Uterus (tissue), 3 donors: ENCODE measurements at regions not wholly inside any gene's neighbourhood (a gene's known extent, or its start where the extent isn't known, plus 50 kb on each side); places are given as distances from the start of the nearest gene placed in this dataset.

ENCODE experiments used
- DNase-seq, 2 donors: peaks; one replicate each; pipeline ENCODE4 v3.0.0-alpha.2; 2019 to 2020
- H3K27ac ChIP-seq, 2 donors: fragments of 200-600 bp; sonication (generic); 1 replicate in 1 of 2; 2 replicates in 1 of 2; pipeline ENCODE4 v1.5.1; 2016 to 2018
- H3K27me3 ChIP-seq, 2 donors: fragments of 200-600 bp; sonication (generic); one replicate each; pipeline ENCODE4 v1.5.1; 2018 to 2019; ENCODE audit warnings: control low read depth in 1 of 2
- H3K36me3 ChIP-seq, 2 donors: fragments of 200-600 bp; sonication (generic); one replicate each; pipeline ENCODE4 v1.5.1; 2019; ENCODE audit warnings: control low read depth in 1 of 2
- H3K4me1 ChIP-seq, 2 donors: fragments of 200-600 bp; sonication (generic); one replicate each; pipeline ENCODE4 v1.5.1; 2018 to 2019; ENCODE audit warnings: control low read depth in 1 of 2
- H3K4me3 ChIP-seq, 2 donors: fragments of 200-600 bp; sonication (generic); 1 replicate in 1 of 2; 2 replicates in 1 of 2; pipeline ENCODE4 v1.5.1; 2018 to 2019; ENCODE audit warnings: mild to moderate bottlenecking in 1 of 2
- H3K9me3 ChIP-seq, 2 donors: fragments of 200-600 bp; sonication (generic); one replicate each; pipeline ENCODE4 v1.5.1; 2019; ENCODE audit warnings: control low read depth in 1 of 2
- CTCF ChIP-seq, 4 experiments: fragments of 200-600 bp in 2 of 4; fragments of 450-650 bp in 2 of 4; sonication (generic) in 2 of 4; IDR thresholded peaks; one replicate each; pipeline ENCODE4 v1.5.1; 2016 to 2019; ENCODE audit warnings: antibody characterized with exemption in 4 of 4, mild to moderate bottlenecking in 2 of 4, moderate library complexity in 1 of 4
- POLR2A ChIP-seq, 2 donors: fragments of 450-650 bp; IDR thresholded peaks; one replicate each; pipeline ENCODE4 v1.6.1; 2016; ENCODE audit warnings: antibody characterized with exemption in 2 of 2, mild to moderate bottlenecking in 1 of 2, moderate library complexity in 1 of 2
- intact Hi-C: fragments of 100-400 bp; cut with DNase I; formaldehyde crosslinking; loops from one replicate; pipeline ENCODE4 v1.15.1; 2023; ENCODE audit warnings: low total_unique reads
- donor health status: DM: yes; HTN: yes; CAD: no.

GRCh38 chr2:239760596-239760995, 264.5 kb downstream of the NDUFA10 start:
- H3K27ac ChIP-seq = no peak overlapping the region
- no peaks in the 10 kb centered on the region for H3K36me3 ChIP-seq
- no peak overlapping the region for H3K4me3 ChIP-seq
- H3K4me1 ChIP-seq = no peaks in the 10 kb centered on the region
- DNase-seq = no peak
- intact Hi-C loops = no loop called here
- TF ChIP-seq CTCF (IDR thresholded peaks at IDR 0.05) (no peak), POLR2A (IDR thresholded peaks at IDR 0.05) (no peak)
- no peaks in the 10 kb centered on the region for H3K9me3 ChIP-seq
- no peaks in the 10 kb centered on the region for H3K27me3 ChIP-seq

GRCh38 chr2:239758279-239758877, 266.8 kb downstream of the NDUFA10 start:
- Histone ChIP-seq H3K36me3 (no peaks in the 10 kb centered on the region), H3K27me3 (no peaks in the 10 kb centered on the region), H3K27ac (no peak overlapping the region), H3K4me3 (no peak overlapping the region), H3K9me3 (no peaks in the 10 kb centered on the region), H3K4me1 (no peaks in the 10 kb centered on the region)
- intact Hi-C loops = no loop called here
- no peak for TF ChIP-seq POLR2A (IDR thresholded peaks at IDR 0.05)
- TF ChIP-seq CTCF (IDR thresholded peaks at IDR 0.05) = no peak
- no peak for DNase-seq

GRCh38 chr2:239756790-239757760, 268.1 kb downstream of the NDUFA10 start:
- Histone ChIP-seq H3K4me3 (no peak overlapping the region), H3K27me3 (no peaks in the 10 kb centered on the region), H3K4me1 (peaks cover 0 to 9% of the 10 kb centered on the region in 2 donors), H3K36me3 (no peaks in the 10 kb centered on the region), H3K27ac (no peak overlapping the region), H3K9me3 (no peaks in the 10 kb centered on the region)
- no peak for TF ChIP-seq POLR2A (IDR thresholded peaks at IDR 0.05)
- DNase-seq = no peak
- intact Hi-C loops = no loop called here

GRCh38 chr2:239756031-239756789, 268.9 kb downstream of the NDUFA10 start:
- intact Hi-C loops = no loop called here
- no peak overlapping the region for H3K4me3 ChIP-seq

More at GRCh38 chr2:239756031-239756789, 268.9 kb downstream of the NDUFA10 start:
- Histone ChIP-seq H3K27ac (no peak overlapping the region), H3K36me3 (no peaks in the 10 kb centered on the region), H3K27me3 (no peaks in the 10 kb centered on the region), H3K9me3 (no peaks in the 10 kb centered on the region), H3K4me1 (peaks cover 0 to 14% of the 10 kb centered on the region in 2 donors)
- DNase-seq = no peak
- TF ChIP-seq POLR2A (IDR thresholded peaks at IDR 0.05) (no peak), CTCF (IDR thresholded peaks at IDR 0.05) (no peak)
